Stimulated activated effector memory CD8-positive, alpha-beta T cell treated with anti-CD3 and anti-CD28 coated beads, Interleukin-12 subunit alpha, Interleukin-12 subunit beta, amount 100 ng/mL, for 72 hours (primary cell): ENCODE measurements at regions not wholly inside any gene's neighbourhood (a gene's known extent, or its start where the extent isn't known, plus 50 kb on each side); places are given as distances from the start of the nearest gene placed in this dataset.

ENCODE experiments used
- ATAC-seq: fragments of 150-1000 bp; cut with Tn5 transposase; 2 replicates; pipeline ENCODE4 v1.10.0; 2021
- DNase-seq, 2 donors: peaks; one replicate each; pipeline ENCODE4 v3.0.0; 2021 to 2022; ENCODE audit warnings: low spot score in 2 of 2
- H3K27ac Mint-ChIP-seq: one replicate; pipeline ENCODE4 v1.8.0; 2022; ENCODE audit warnings: mild to moderate bottlenecking, mixed read lengths
- H3K36me3 Mint-ChIP-seq: one replicate; pipeline ENCODE4 v1.8.0; 2022; ENCODE audit warnings: mild to moderate bottlenecking, mixed read lengths
- H3K4me1 Mint-ChIP-seq: one replicate; pipeline ENCODE4 v1.8.0; 2022; ENCODE audit warnings: mixed read lengths
- H3K4me3 Mint-ChIP-seq: one replicate; pipeline ENCODE4 v1.8.0; 2022; ENCODE audit warnings: mild to moderate bottlenecking, mixed read lengths
- H3K9me3 Mint-ChIP-seq: one replicate; pipeline ENCODE4 v1.8.0; 2022; ENCODE audit warnings: mixed read lengths

DNA sequence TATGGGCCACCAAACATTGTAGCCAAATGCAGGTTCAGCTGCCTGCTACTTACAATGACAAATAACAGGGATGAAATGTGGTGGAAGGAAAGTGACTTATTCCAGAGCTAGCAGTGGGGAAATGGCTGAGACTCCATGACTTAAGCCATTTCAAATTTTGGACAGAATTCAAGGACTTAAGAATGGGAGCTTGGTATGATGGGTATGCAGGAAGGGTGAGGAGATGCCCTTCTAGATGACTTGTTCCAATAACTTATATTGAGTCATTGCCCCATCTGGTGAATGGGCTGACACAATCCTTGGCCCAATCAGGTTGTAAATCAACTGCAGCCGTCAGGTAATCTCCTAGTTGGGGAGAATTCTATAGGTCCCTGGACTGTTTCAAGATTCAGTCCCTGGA is 230.7 kb upstream of the SGCD start:
- Mint-ChIP-seq H3K4me1 (no peaks in the 10 kb centered on the region), H3K27ac (no peak overlapping the region), H3K36me3 (no peaks in the 10 kb centered on the region), H3K4me3 (no peak overlapping the region), H3K9me3 (no peaks in the 10 kb centered on the region)
- ATAC-seq = no peak
- DNase-seq = no peak

DNA sequence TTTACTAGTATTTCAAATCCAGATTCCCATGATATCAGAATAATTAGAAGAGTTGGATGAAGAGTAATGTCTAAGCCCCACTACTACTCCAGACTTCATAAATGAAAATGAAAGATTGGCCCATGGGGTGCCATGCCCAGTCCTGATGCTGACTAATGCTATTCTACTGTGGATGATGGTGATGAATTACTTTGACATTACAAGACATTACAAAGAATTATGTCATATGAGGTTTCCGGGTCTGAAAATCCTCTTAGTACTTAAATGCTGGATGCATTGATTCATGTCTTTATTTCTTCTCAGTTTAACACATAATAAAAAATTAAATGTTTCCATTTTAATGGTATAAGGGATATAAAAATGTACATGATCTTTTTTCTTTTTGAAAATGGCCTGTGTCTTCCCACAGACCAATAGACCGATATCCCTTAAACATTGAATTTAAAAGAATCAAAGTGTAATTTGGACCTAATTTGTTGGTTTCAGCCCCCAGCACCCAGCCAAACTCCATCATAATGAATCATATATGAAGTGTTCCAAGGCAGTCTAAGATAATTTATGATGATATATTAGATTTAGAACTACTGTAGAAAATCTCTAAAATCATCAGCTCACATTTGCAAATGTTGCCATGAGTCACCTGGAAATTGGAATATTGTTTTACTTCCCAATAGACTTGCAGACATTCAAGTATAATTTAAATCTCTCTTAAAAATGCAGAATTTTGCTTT is 223.6 kb upstream of the SGCD start:
- Mint-ChIP-seq H3K4me1 (no peaks in the 10 kb centered on the region), H3K36me3 (no peaks in the 10 kb centered on the region), H3K4me3 (no peak overlapping the region), H3K27ac (no peak overlapping the region), H3K9me3 (no peaks in the 10 kb centered on the region)
- DNase-seq = no peak
- no peak for ATAC-seq

DNA sequence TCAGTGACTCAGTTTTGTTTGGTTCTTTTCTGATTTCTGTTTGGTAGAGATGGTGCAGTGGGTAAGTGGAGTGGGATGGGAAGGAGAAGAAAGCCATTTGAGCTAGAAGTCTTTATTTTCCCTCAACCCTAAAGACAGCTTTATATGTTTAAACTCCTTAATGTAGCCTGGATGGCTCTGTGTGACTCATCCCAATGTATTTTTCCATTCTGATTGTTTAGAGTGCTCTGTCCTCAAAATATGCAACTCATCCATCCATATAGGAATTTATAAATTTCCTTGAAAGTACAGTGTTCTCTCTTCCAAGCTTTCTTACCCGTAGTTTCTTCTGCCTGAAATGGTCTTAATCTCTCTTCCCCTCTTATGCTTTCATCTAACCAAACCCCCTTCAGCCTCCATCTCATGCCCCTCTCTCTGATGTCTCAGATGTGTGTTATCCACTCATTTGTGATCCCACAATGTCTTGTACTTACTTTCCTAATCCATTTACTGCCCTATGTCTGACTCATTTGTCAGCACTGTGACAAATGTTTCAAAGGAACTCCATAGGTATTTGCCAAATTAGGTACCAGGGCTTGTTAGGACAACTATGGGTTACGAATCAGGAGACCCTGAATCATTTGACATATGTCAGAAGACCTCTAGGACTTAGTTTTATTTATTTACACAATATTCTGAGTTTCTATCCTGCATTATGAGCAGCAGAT is 217.5 kb upstream of the SGCD start:
- H3K36me3 Mint-ChIP-seq = no peaks in the 10 kb centered on the region
- H3K9me3 Mint-ChIP-seq = no peaks in the 10 kb centered on the region
- DNase-seq (no peak), ATAC-seq (no peak)
- no peaks in the 10 kb centered on the region for H3K4me1 Mint-ChIP-seq
- no peak overlapping the region for H3K4me3 Mint-ChIP-seq
- no peak overlapping the region for H3K27ac Mint-ChIP-seq

DNA sequence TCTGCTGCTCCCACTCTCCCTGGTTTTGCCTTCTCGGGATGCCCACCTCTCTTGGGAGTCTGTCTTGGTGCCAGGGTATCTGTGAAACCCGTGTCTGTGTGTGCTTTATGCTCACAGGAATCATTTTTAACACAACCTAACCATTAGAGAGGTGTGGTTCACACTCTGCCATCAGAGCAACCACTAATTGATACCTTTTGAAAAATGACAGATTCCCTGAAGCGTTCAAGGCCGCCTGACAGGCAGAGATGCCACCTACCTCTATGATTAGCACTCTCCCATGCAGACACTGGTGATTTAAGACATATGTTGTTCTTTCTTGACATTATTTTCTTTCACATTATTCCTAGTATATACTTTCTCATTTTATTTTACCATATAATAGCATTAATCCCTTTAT is 207.3 kb upstream of the SGCD start:
- Mint-ChIP-seq H3K27ac (peak overlapping the region; percentile 42), H3K9me3 (no peaks in the 10 kb centered on the region), H3K4me3 (no peak overlapping the region), H3K36me3 (no peaks in the 10 kb centered on the region), H3K4me1 (no peaks in the 10 kb centered on the region)
- no peak for ATAC-seq
- no peak for DNase-seq

DNA sequence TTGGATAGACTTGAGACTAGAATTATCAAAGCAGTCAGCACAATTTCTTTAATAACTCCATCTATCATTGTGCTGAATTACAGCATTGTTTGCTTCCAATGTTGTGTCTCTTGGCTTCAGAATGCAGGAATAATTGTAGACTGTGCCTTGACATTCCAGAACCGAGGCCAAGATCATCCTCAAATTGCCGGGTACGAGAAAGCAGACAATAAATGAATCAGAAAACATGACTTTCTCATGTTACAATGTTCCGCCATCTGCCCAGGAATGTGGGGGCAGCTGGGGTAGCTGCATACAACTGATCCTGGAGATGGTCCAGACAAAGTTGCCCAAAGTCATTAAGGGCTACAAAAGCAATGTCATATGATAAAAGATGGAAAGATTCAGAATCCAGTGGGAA is 206.2 kb upstream of the SGCD start:
- no peak overlapping the region for H3K27ac Mint-ChIP-seq
- H3K36me3 Mint-ChIP-seq = no peaks in the 10 kb centered on the region
- ATAC-seq = no peak
- no peak overlapping the region for H3K4me3 Mint-ChIP-seq
- no peaks in the 10 kb centered on the region for H3K4me1 Mint-ChIP-seq
- no peaks in the 10 kb centered on the region for H3K9me3 Mint-ChIP-seq
- no peak for DNase-seq

DNA sequence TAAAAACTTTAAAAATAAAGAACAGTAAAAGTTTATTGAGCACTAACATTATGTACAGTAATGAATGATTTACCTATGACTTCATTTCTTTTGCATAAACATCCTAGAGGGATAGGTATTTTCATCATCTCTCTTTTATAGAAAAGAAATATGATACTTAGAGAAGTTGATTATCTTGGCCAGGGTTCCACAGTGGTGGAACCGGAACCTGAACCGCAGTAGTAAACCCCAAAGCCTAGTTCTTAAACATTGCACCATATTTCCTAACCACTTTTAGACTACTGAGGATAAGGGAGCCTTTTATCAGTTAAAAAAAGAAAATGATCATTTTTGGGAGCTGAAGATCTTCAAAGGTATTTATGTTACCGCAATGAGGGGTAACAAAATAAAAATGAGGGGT is 205.7 kb upstream of the SGCD start:
- no peak overlapping the region for H3K4me3 Mint-ChIP-seq
- H3K9me3 Mint-ChIP-seq = no peaks in the 10 kb centered on the region
- DNase-seq (no peak), ATAC-seq (no peak)
- no peak overlapping the region for H3K27ac Mint-ChIP-seq
- H3K4me1 Mint-ChIP-seq = no peaks in the 10 kb centered on the region
- no peaks in the 10 kb centered on the region for H3K36me3 Mint-ChIP-seq

DNA sequence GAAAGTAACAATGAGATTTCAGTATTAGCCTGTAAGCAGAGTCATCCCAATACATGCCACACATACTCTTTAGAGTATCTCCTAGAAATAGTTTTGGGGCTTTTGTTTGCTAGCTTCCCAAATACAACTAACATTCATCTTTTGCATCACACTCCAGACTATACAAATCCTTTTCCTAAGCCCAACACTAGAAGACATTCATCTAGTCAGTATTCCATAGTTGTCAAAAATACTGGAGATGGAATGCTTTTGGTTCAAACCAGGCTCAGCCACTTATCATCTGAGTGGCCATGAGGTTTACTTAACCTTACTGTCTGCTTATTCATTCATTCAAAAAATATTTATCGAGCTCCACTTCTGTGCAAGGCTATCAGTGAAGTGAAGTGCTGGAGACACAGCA is 205.1 kb upstream of the SGCD start:
- Mint-ChIP-seq H3K27ac (no peak overlapping the region), H3K9me3 (no peaks in the 10 kb centered on the region), H3K4me3 (no peak overlapping the region), H3K4me1 (no peaks in the 10 kb centered on the region), H3K36me3 (no peaks in the 10 kb centered on the region)
- DNase-seq (no peak), ATAC-seq (no peak)

DNA sequence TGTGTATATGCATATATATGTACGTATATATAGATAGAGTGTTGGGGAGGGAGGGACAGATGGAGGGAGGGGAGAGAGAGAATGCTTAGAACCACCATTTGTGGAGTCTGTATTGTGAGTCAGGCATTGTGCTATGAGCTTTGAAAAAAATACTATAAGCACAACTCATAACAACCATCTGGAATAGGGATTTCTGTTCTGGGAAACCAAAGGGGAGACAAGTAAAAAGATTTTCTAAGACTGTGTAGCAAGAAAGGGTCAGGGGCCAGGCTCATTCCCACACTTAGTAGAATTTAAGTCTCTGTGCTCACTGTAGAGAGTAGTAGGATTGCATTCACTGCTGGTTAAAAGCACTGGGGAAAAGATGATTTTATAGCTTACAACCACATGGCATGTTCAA is 202.3 kb upstream of the SGCD start:
- H3K9me3 Mint-ChIP-seq = no peaks in the 10 kb centered on the region
- no peak overlapping the region for H3K27ac Mint-ChIP-seq
- ATAC-seq (no peak), DNase-seq (no peak)
- H3K4me1 Mint-ChIP-seq = no peaks in the 10 kb centered on the region
- H3K36me3 Mint-ChIP-seq = no peaks in the 10 kb centered on the region
- H3K4me3 Mint-ChIP-seq = no peak overlapping the region

DNA sequence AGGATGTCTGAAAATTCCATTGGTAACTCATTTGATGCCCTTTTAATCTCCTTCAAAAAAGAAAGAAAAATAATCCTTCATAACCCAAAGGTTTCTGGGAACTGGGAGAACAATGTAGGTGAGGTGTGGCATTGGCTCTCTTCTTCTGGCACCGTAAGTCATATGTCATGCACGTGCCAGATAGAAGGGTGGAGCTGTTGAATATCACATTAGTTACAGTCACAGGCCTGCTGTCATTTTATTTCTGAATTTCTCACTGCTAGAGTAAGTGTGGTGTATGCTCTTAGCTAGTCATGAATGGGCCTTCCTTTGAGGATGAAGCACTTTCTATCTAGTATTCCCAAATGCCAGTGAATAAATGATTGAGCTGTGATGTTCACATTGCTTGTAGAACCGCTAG is 201.8 kb upstream of the SGCD start:
- H3K4me3 Mint-ChIP-seq = no peak overlapping the region

DNA sequence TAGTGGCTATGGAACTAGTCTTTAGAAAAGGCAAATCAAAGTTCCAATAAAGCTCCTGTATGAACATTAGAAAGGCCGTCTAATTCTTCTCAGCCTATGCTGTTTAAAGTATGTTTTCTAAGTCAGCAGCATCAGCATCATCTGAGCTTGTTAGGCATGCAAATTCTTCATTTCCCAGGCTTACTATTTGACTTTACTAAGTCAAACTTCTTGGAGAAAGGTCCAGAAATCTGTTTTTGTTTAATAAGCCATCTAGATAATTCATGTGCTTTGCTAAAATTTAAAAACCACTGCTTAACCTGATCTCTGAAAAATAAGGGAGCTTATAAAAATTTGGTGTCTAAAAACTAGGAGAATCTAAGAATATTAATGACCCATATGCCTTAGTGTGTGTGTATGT is 200.2 kb upstream of the SGCD start:
- no peaks in the 10 kb centered on the region for H3K4me1 Mint-ChIP-seq
- ATAC-seq = no peak
- H3K27ac Mint-ChIP-seq = no peak overlapping the region
- H3K36me3 Mint-ChIP-seq = no peaks in the 10 kb centered on the region
- no peak overlapping the region for H3K4me3 Mint-ChIP-seq
- DNase-seq = no peak
- no peaks in the 10 kb centered on the region for H3K9me3 Mint-ChIP-seq

More for the DNA sequence above, 201.8 kb upstream of the SGCD start:
- Mint-ChIP-seq H3K9me3 (no peaks in the 10 kb centered on the region), H3K36me3 (no peaks in the 10 kb centered on the region), H3K4me1 (no peaks in the 10 kb centered on the region), H3K27ac (no peak overlapping the region)
- DNase-seq (no peak), ATAC-seq (no peak)

DNA sequence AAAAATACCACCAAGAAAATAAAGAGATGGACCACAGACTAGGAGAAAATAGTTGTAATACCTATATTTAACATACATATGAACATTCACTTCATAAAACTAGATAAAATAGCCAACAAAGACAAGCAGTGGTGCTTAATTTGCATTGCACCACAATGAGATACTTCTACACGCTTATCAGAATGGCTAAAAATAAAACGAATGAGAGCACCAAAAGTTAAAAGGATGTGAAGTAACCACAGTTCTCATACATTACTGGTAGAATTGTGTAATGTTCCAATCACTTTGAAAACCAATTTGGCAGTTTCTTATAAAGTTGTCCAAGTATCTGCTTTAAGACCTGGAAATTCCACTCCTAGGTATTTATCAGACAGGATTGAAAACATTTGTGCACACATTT is 198.9 kb upstream of the SGCD start:
- H3K9me3 Mint-ChIP-seq = no peaks in the 10 kb centered on the region
- H3K4me1 Mint-ChIP-seq = no peaks in the 10 kb centered on the region
- DNase-seq = no peak
- no peak overlapping the region for H3K27ac Mint-ChIP-seq
- ATAC-seq = no peak
- H3K4me3 Mint-ChIP-seq = no peak overlapping the region
- H3K36me3 Mint-ChIP-seq = no peaks in the 10 kb centered on the region

DNA sequence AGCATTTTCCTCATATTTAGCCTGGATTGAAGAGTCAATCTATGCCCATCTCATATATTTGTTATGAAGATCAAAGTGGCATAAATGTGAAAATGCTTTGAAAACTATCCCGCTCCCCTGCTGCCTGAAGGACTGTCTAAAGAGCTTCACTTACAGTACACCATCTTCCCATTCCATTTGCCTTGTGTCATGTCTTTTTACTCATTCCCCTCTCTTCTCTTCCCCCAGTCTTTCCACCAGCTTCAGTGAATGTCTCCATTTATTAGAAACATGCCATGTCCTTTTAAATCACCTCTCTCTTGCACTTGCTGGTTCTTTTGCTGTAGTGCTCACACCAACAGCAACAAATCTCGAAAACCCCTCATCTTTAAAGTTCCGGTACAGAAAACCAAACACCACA is 192.7 kb upstream of the SGCD start:
- DNase-seq (no peak), ATAC-seq (no peak)
- H3K27ac Mint-ChIP-seq = no peak overlapping the region
- no peaks in the 10 kb centered on the region for H3K9me3 Mint-ChIP-seq
- H3K4me3 Mint-ChIP-seq = no peak overlapping the region
- H3K36me3 Mint-ChIP-seq = no peaks in the 10 kb centered on the region
- no peaks in the 10 kb centered on the region for H3K4me1 Mint-ChIP-seq

DNA sequence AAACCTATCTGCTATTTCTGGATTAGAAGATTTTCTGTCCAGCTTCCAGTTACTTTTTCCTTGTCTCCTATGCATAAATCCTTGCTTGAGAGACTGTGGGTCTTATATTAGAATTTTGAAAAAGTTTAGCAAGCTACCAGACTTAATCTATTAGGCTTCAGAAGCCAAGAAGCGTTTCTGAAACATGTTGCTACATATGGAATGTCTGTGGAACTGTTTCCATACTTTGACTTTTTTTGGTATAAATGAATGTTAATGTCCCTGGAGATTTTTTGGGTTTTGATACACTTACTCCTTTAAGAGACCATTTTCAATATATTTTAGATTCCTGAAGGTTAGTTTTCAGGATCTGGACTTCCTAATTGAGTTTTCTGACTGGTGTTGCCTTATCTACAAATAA is 191.4 kb upstream of the SGCD start:
- DNase-seq = no peak
- no peaks in the 10 kb centered on the region for H3K36me3 Mint-ChIP-seq
- H3K4me1 Mint-ChIP-seq = no peaks in the 10 kb centered on the region
- peaks cover 3% of the 10 kb centered on the region for H3K9me3 Mint-ChIP-seq
- H3K4me3 Mint-ChIP-seq = no peak overlapping the region
- no peak for ATAC-seq
- no peak overlapping the region for H3K27ac Mint-ChIP-seq

DNA sequence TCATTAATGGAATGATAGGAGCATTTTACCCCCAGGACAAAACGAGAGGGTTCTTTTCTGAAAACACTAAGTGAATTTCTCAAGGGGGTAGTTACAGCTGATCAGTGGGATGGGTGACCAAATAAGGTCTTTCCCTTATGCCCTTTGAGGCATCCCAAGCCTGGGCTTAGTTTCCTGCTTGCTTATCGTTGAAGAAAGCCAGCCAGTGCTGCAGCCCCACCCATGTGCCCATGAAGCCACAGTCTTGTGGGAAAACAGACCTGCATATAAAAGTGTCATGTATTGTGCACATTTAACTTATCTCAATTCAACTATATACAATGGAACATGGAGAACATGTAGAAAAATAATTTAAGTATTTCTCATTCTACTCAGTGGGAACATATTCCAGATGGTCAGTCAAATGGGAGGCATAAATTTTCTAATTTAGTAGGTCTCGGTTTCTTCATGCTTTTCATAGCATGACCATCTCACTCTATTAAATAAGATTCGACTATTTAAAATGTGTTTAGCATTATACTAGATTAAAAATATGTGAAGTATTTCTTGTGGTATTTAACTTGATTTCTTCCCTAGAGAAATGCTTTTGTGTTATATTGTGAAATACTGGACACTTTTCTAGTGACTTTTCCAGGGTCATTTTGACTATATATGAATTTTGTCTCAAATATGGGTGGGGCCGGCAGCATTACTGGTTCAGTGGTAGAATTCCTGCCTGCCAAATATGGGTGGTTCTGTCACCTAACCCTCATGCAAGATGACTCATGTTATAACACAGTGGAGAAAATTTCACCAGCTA is 189.7 kb upstream of the SGCD start:
- peaks cover 5% of the 10 kb centered on the region for H3K9me3 Mint-ChIP-seq
- no peak for ATAC-seq
- H3K36me3 Mint-ChIP-seq = no peaks in the 10 kb centered on the region
- H3K27ac Mint-ChIP-seq = no peak overlapping the region
- no peaks in the 10 kb centered on the region for H3K4me1 Mint-ChIP-seq
- no peak overlapping the region for H3K4me3 Mint-ChIP-seq
- DNase-seq = no peak

DNA sequence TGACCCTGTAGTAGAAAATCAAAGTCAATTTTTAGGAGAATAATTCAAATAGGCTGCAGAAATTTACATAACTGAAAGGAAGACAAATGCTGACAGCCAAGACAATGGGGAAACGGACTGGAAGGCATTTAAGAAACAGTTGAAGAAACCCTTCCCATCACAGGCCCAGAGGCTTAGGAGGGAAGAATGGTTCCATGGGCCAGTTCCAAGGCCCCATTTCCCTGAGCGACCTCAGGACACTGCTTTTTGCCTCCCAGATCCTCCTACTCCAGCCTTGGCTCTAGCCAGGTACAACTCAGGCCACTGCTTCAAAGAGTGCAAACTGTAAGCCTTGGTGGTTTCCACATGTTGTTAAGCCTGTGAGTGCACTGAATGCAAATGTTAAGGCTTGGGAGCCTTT is 184.1 kb upstream of the SGCD start:
- ATAC-seq (no peak), DNase-seq (no peak)
- H3K4me3 Mint-ChIP-seq = no peak overlapping the region
- no peaks in the 10 kb centered on the region for H3K4me1 Mint-ChIP-seq
- no peaks in the 10 kb centered on the region for H3K36me3 Mint-ChIP-seq
- peaks cover 10% of the 10 kb centered on the region for H3K9me3 Mint-ChIP-seq
- H3K27ac Mint-ChIP-seq = no peak overlapping the region
